ENCODE measurements at regions not wholly inside any gene's neighbourhood (a gene's known extent, or its start where the extent isn't known, plus 50 kb on each side); places are given as distances from the start of the nearest gene placed in this dataset.

DNA sequence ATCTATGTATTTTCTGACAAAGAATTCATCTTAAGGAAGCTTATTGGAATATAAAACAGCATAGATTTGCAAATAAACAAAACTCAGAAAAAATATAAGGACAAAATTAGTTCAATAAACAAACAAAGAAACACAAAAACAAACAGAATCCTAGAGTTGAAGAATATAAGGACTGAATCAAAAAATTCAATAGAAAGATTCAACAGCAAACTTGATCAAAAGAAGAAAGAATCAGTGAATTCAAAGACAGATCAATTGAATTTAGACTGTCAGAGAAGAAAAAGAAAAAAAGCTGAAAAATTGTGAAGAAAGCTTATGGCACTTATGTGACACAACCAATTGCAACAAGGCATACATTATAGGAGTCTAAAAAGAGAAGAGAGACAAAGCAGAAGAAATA is 770.0 kb upstream of the RGS18 start:
- Histone ChIP-seq H2BK5ac (ENCODE audit: insufficient read length, low read length) (no peak overlapping the region), H2AK5ac (ENCODE audit: insufficient read length, low read length) (no peak overlapping the region), H3K18ac (ENCODE audit: insufficient read length, low read depth, low read length) (no peak overlapping the region), H3K23me2 (ENCODE audit: insufficient read length, low read depth, low read length, poor library complexity, severe bottlenecking) (no peaks in the 10 kb centered on the region), H4K91ac (ENCODE audit: insufficient read length, low read depth, low read length) (no peak overlapping the region), H4K5ac (ENCODE audit: insufficient read length, low read depth, low read length) (no peak overlapping the region), H3K56ac (ENCODE audit: insufficient read length, low read depth, low read length) (no peak overlapping the region), H3K4me2 (ENCODE audit: insufficient read depth, insufficient read length, low read length) (no peak overlapping the region), H3K27me3 (ENCODE audit: insufficient read depth, low read length) (no peaks in the 10 kb centered on the region), H4K8ac (replicated peaks; ENCODE audit: insufficient read length, low read depth, low read length) (no peak overlapping the region), H4K20me1 (ENCODE audit: control insufficient read depth, insufficient read depth, insufficient read length) (no peaks in the 10 kb centered on the region), H3K23ac (ENCODE audit: insufficient read length, low read depth, low read length) (no peak overlapping the region), H2BK120ac (ENCODE audit: low read depth, low read length, poor library complexity, severe bottlenecking) (no peak overlapping the region), H3K14ac (ENCODE audit: insufficient read depth, low read length) (no peak overlapping the region), H2BK12ac (ENCODE audit: insufficient read length, low read depth, low read length) (no peak overlapping the region), H3K4me1 (ENCODE audit: insufficient read depth, low read length) (no peaks in the 10 kb centered on the region), H2BK20ac (ENCODE audit: low read depth, low read length, poor library complexity, severe bottlenecking) (no peak overlapping the region), H3K4ac (ENCODE audit: low read depth, low read length) (no peak overlapping the region), H2AFZ (ENCODE audit: low read length) (no peak overlapping the region), H3T11ph (ENCODE audit: low read length) (no peak overlapping the region), H3K79me1 (ENCODE audit: insufficient read depth, low read depth, low read length, poor library complexity, severe bottlenecking) (no peaks in the 10 kb centered on the region), H3K27ac (ENCODE audit: insufficient read length, low read depth, low read length) (no peak overlapping the region), H3K9me3 (ENCODE audit: control insufficient read depth, low read depth, low read length) (no peaks in the 10 kb centered on the region), H3K79me2 (ENCODE audit: insufficient read depth, low read length) (no peaks in the 10 kb centered on the region), H3K9ac (ENCODE audit: extremely low read depth, insufficient read length, low read length) (no peak overlapping the region), H2BK15ac (ENCODE audit: low read depth, low read length) (no peak overlapping the region)
- no peak for DNase-seq
- Mint-ChIP-seq H3K36me3 (ENCODE audit: insufficient read depth in 1 of 3, low read depth in 3 of 3) (peaks cover 4 to 24% (median 5%) of the 10 kb centered on the region in 3 experiments), H3K27me3 (ENCODE audit: low read depth) (peaks cover 2% of the 10 kb centered on the region; the same call in 1 of the 2 replicates), H3K4me3 (no peak overlapping the region), H3K27ac (no peak overlapping the region; a peak in 1 of 7 replicates), H3K4me1 (peaks cover 0 to 10% of the 10 kb centered on the region in 2 experiments; a peak in 2 of 4 replicates), H3K9me3 (peaks cover 11 to 15% of the 10 kb centered on the region in 2 experiments)
- TF ChIP-seq, protein P1, sequence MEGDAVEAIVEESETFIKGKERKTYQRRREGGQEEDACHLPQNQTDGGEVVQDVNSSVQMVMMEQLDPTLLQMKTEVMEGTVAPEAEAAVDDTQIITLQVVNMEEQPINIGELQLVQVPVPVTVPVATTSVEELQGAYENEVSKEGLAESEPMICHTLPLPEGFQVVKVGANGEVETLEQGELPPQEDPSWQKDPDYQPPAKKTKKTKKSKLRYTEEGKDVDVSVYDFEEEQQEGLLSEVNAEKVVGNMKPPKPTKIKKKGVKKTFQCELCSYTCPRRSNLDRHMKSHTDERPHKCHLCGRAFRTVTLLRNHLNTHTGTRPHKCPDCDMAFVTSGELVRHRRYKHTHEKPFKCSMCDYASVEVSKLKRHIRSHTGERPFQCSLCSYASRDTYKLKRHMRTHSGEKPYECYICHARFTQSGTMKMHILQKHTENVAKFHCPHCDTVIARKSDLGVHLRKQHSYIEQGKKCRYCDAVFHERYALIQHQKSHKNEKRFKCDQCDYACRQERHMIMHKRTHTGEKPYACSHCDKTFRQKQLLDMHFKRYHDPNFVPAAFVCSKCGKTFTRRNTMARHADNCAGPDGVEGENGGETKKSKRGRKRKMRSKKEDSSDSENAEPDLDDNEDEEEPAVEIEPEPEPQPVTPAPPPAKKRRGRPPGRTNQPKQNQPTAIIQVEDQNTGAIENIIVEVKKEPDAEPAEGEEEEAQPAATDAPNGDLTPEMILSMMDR (conservative IDR thresholded peaks at IDR 0.05): no peak
